ENCODE measurements at regions not wholly inside any gene's neighbourhood (a gene's known extent, or its start where the extent isn't known, plus 50 kb on each side); places are given as distances from the start of the nearest gene placed in this dataset.

GRCh38 chr1:14539953-14540563 lies 58.4 kb upstream of the KAZN start:
- intact Hi-C loops (cut with DNase I): no loop called here
- TF ChIP-seq CTCF (IDR thresholded peaks at IDR 0.05) (no peak), POLR2AphosphoS5 (IDR thresholded peaks at IDR 0.05) (no peak), EP300 (IDR thresholded peaks at IDR 0.05) (no peak), POLR2A (IDR thresholded peaks at IDR 0.05; ENCODE audit: low read depth) (no peak)
- H3K27me3 ChIP-seq: no peaks in the 10 kb centered on the region
- no peaks in the 10 kb centered on the region for H3K36me3 ChIP-seq
- H3K9me3 ChIP-seq: no peaks in the 10 kb centered on the region
- H3K27ac ChIP-seq (replicated peaks in 1 of 4): no peak overlapping the region
- H3K4me3 ChIP-seq: no peak overlapping the region
- 82% methylated on average over 9 of the region's 9 CpGs for WGBS
- DNase-seq (ENCODE audit: extremely low spot score): no peak
- H3K4me1 ChIP-seq: peaks cover 0 to 4% (median 0%) of the 10 kb centered on the region in 4 donors

GRCh38 chr1:14541348-14541747 lies 57.1 kb upstream of the KAZN start:
- H3K36me3 ChIP-seq: no peaks in the 10 kb centered on the region
- H3K4me3 ChIP-seq: no peak overlapping the region
- no peak for DNase-seq (ENCODE audit: extremely low spot score)
- intact Hi-C loops (cut with DNase I): no loop called here
- H3K4me1 ChIP-seq: peaks cover 0 to 4% (median 0%) of the 10 kb centered on the region in 4 donors
- no peaks in the 10 kb centered on the region for H3K27me3 ChIP-seq
- peaks cover 0 to 6% (median 0%) of the 10 kb centered on the region in 4 donors for H3K9me3 ChIP-seq
- H3K27ac ChIP-seq (replicated peaks in 1 of 4): no peak overlapping the region
- no peak for TF ChIP-seq EP300 (IDR thresholded peaks at IDR 0.05)
- TF ChIP-seq POLR2AphosphoS5 (IDR thresholded peaks at IDR 0.05): no peak
- no peak for TF ChIP-seq POLR2A (IDR thresholded peaks at IDR 0.05; ENCODE audit: low read depth)
- TF ChIP-seq CTCF (IDR thresholded peaks at IDR 0.05): no peak
- 93% methylated on average over 5 of the region's 5 CpGs for WGBS

GRCh38 chr1:14543191-14543840 lies 55.2 kb upstream of the KAZN start:
- Histone ChIP-seq H3K27ac (replicated peaks in 1 of 4) (no peak overlapping the region), H3K27me3 (no peaks in the 10 kb centered on the region), H3K9me3 (peaks cover 0 to 6% (median 0%) of the 10 kb centered on the region in 4 donors), H3K36me3 (no peaks in the 10 kb centered on the region), H3K4me1 (peaks cover 0 to 4% (median 0%) of the 10 kb centered on the region in 4 donors), H3K4me3 (no peak overlapping the region)
- no peak for TF ChIP-seq POLR2AphosphoS5 (IDR thresholded peaks at IDR 0.05)
- TF ChIP-seq POLR2A (IDR thresholded peaks at IDR 0.05; ENCODE audit: low read depth): no peak
- TF ChIP-seq EP300 (IDR thresholded peaks at IDR 0.05): no peak
- TF ChIP-seq CTCF (IDR thresholded peaks at IDR 0.05): no peak
- no peak for DNase-seq (ENCODE audit: extremely low spot score)
- WGBS: 79% methylated on average over 7 of the region's 7 CpGs
- intact Hi-C loops (cut with DNase I): no loop called here

- intact Hi-C loops (cut with DNase I): no loop called here
- H3K27ac ChIP-seq (replicated peaks in 1 of 4): no peak overlapping the region
- peaks cover 0 to 4% (median 0%) of the 10 kb centered on the region in 4 donors for H3K4me1 ChIP-seq
- WGBS: 69% methylated on average over 2 of the region's 2 CpGs
- no peaks in the 10 kb centered on the region for H3K36me3 ChIP-seq
- DNase-seq (ENCODE audit: extremely low spot score): no peak
- no peaks in the 10 kb centered on the region for H3K27me3 ChIP-seq
- TF ChIP-seq CTCF (IDR thresholded peaks at IDR 0.05) (no peak), EP300 (IDR thresholded peaks at IDR 0.05) (no peak), POLR2A (IDR thresholded peaks at IDR 0.05; ENCODE audit: low read depth) (no peak), POLR2AphosphoS5 (IDR thresholded peaks at IDR 0.05) (no peak)
- H3K4me3 ChIP-seq: no peak overlapping the region
- peaks cover 0 to 6% (median 0%) of the 10 kb centered on the region in 4 donors for H3K9me3 ChIP-seq
Measured at GRCh38 chr1:14544319-14544718, 54.2 kb upstream of the KAZN start.
